Ovary (tissue), 7 donors: ENCODE measurements at regions not wholly inside any gene's neighbourhood (a gene's known extent, or its start where the extent isn't known, plus 50 kb on each side); places are given as distances from the start of the nearest gene placed in this dataset.

ENCODE experiments used
- DNase-seq, 5 donors: peaks; one replicate each; pipeline ENCODE4 v3.0.0-alpha.2; 2019 to 2020
- H3K27ac ChIP-seq, 2 donors: fragments of 200-600 bp; one replicate each; pipeline versions ENCODE4 v1.5.1 to v1.8.0; 2019 to 2022
- H3K27me3 ChIP-seq: fragments of 200-600 bp; one replicate; pipeline ENCODE4 v1.8.0; 2022
- H3K36me3 ChIP-seq: fragments of 200-600 bp; sonication (generic); one replicate; pipeline ENCODE4 v1.5.1; 2019
- H3K4me1 ChIP-seq: one replicate; pipeline ENCODE4 v1.8.1; 2013; ENCODE audit warnings: mild to moderate bottlenecking, moderate library complexity; ENCODE audit not compliant: insufficient read depth
- H3K4me3 ChIP-seq: fragments of 200-600 bp; sonication (generic); one replicate; pipeline ENCODE4 v1.5.1; 2017
- H3K9me3 ChIP-seq, 2 donors: fragments of 200-600 bp in 1 of 2; sonication (generic) in 1 of 2; one replicate each; pipeline versions ENCODE4 v1.5.1 to v1.8.1; 2013 to 2019; ENCODE audit warnings: mild to moderate bottlenecking in 1 of 2, moderate library complexity in 1 of 2
- EP300 ChIP-seq: sonication (generic); formaldehyde crosslinking; IDR thresholded peaks from one replicate; pipeline ENCODE4 v1.6.1; 2017; ENCODE audit warnings: antibody characterized with exemption
- POLR2A ChIP-seq: fragments of 450-650 bp; IDR thresholded peaks from one replicate; pipeline ENCODE4 v1.6.1; 2017; ENCODE audit warnings: antibody characterized with exemption, mild to moderate bottlenecking, moderate library complexity
- WGBS, 3 donors: extraction: QIAGEN DNeasy Blood & Tissue Kit in 1 of 3; methylation state at CpG; one replicate each; pipeline versions ENCODE4 v1.1.5 to v1.1.7; 2013 to 2017; 5-methylcytosine and 5-hydroxymethylcytosine counted together
- intact Hi-C, 4 donors: fragments of 100-400 bp; cut with DNase I; formaldehyde crosslinking; loops; one replicate each; pipeline versions ENCODE4 v1.11.0 to v1.15.1; 2022 to 2023
- TF ChIP-seq, protein P1 (sequence below), 3 donors: fragments of 450-650 bp in 2 of 3; fragments of 200-600 bp in 1 of 3; IDR thresholded peaks; one replicate each; pipeline versions ENCODE4 v1.5.1 to v1.8.0; 2016 to 2022; ENCODE audit warnings: antibody characterized with exemption in 3 of 3, mild to moderate bottlenecking in 1 of 3
- donor health status: DM: no; HTN: no; CAD: no; lungs with moderate emphysema.
- donor health status: DM: no; HTN: no; CAD: no.
- donor health status: Bipolar disorder and iron deficiency.
- donor health status: DM: no; HTN: no; CAD: no.
- donor health status: DM: yes; HTN: yes; CAD: no.

DNA sequence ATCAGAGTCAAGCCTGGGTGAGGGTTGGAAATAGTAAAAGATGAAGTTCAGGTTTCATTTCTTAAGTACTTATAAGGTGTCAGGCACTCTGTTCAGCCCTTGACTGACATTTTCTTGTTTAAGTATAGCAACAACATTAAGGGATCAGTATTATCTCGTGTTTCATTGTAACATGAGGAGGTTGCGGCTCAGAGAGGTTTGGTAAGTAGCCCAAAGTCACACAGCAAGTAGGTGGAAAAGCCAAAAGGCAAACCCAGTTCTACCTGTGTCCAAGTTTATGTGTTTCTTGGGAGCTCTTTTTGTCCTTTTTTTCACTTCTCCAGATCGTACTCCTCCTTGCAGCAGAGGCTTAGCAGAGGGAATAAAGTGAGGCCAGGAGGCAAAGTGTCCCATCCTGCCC, 337.5 kb upstream of the KLF3 start:
- Histone ChIP-seq H3K4me3 (no peak overlapping the region), H3K4me1 (peaks cover 1% of the 10 kb centered on the region), H3K27ac (no peak overlapping the region), H3K27me3 (no peaks in the 10 kb centered on the region), H3K36me3 (no peaks in the 10 kb centered on the region), H3K9me3 (no peaks in the 10 kb centered on the region)
- 93 to 96% (median 94%) methylated on average over 3 of the region's 3 CpGs for WGBS, 3 donors
- TF ChIP-seq, protein P1, sequence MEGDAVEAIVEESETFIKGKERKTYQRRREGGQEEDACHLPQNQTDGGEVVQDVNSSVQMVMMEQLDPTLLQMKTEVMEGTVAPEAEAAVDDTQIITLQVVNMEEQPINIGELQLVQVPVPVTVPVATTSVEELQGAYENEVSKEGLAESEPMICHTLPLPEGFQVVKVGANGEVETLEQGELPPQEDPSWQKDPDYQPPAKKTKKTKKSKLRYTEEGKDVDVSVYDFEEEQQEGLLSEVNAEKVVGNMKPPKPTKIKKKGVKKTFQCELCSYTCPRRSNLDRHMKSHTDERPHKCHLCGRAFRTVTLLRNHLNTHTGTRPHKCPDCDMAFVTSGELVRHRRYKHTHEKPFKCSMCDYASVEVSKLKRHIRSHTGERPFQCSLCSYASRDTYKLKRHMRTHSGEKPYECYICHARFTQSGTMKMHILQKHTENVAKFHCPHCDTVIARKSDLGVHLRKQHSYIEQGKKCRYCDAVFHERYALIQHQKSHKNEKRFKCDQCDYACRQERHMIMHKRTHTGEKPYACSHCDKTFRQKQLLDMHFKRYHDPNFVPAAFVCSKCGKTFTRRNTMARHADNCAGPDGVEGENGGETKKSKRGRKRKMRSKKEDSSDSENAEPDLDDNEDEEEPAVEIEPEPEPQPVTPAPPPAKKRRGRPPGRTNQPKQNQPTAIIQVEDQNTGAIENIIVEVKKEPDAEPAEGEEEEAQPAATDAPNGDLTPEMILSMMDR (IDR thresholded peaks at IDR 0.05) = no peak
- no peak for TF ChIP-seq POLR2A
- TF ChIP-seq EP300 = no peak
- intact Hi-C loops = loop anchor here in 2 of 4 donors (10.0 kb wide), 2 partner anchors 132 to 348 kb away; no protein-coding TSS in a partner anchor
- no peak for DNase-seq

DNA sequence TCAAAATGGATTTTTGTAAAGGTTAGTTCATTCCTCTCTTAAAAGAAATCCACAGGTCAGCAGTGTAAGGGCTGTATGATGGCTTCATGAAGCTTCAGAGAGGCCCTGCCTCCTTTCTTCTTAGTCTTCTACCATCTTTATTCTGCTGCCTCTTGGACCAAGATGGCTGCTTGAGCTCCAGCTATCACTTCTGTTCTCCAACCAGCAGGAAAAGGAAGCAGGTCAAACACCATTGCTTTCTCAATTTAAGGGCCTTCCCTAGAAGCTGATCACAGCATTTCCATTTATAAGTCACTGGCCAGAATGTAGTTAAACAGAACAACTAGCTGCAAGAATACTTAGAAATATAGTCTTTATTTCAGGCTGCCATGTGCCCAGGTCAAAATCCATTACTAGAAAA, 336.8 kb upstream of the KLF3 start:
- Histone ChIP-seq H3K9me3 (no peaks in the 10 kb centered on the region), H3K4me3 (no peak overlapping the region), H3K27me3 (no peaks in the 10 kb centered on the region), H3K4me1 (peaks cover 1% of the 10 kb centered on the region), H3K36me3 (no peaks in the 10 kb centered on the region), H3K27ac (no peak overlapping the region)
- no peak for DNase-seq
- intact Hi-C loops = loop anchor here in 2 of 4 donors (10.0 kb wide), 2 partner anchors 132 to 348 kb away; no protein-coding TSS in a partner anchor
- TF ChIP-seq, protein P1 (IDR thresholded peaks at IDR 0.05) = no peak

DNA sequence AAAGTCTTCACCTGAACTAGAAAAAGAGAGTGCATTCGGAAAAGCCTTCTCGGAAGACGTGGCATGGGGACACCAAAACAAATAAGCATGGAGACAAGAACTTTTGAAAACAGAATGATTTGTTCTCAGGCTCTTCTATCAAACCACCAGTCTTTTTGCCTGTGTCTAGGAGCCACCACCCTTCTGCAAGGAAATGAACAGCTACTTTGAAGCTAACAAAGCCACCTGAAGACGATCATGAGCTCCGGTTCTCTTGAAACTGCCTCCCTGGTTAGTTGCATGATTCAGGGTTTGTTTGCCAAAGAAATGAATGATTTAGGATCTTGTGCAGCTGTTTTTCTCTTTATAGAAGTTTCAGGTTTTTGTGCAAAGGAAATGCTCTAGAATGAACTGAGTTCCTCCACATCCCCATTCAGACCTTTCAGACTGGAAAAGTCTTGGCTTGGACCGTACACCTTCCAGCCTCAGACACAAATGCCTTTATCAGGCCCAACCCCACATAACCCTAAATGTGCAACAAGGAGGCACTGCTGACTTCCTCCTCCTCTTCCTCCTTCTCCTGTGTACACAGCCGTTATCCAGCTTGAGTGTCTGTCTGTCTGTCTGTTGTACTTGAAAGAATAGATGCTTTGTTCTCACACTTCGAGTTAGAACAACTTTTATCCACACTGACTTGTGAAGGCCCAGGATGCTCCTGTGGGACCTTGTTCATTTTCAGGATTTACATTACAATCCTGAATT, 334.8 kb upstream of the KLF3 start:
- H3K4me1 ChIP-seq = peaks cover 4% of the 10 kb centered on the region
- H3K36me3 ChIP-seq = no peaks in the 10 kb centered on the region
- intact Hi-C loops = loop anchor here in 2 of 4 donors (10.0 kb wide), 2 partner anchors 134 to 346 kb away; no protein-coding TSS in a partner anchor
- 63 to 67% (median 64%) methylated on average over 8 of the region's 8 CpGs for WGBS, 3 donors
- no peaks in the 10 kb centered on the region for H3K27me3 ChIP-seq
- no peaks in the 10 kb centered on the region for H3K9me3 ChIP-seq
- TF ChIP-seq EP300 (no peak), POLR2A (no peak)
- TF ChIP-seq, protein P1 (IDR thresholded peaks at IDR 0.05) = no peak
- no peak overlapping the region for H3K4me3 ChIP-seq
- DNase-seq = no peak
- no peak overlapping the region for H3K27ac ChIP-seq

DNA sequence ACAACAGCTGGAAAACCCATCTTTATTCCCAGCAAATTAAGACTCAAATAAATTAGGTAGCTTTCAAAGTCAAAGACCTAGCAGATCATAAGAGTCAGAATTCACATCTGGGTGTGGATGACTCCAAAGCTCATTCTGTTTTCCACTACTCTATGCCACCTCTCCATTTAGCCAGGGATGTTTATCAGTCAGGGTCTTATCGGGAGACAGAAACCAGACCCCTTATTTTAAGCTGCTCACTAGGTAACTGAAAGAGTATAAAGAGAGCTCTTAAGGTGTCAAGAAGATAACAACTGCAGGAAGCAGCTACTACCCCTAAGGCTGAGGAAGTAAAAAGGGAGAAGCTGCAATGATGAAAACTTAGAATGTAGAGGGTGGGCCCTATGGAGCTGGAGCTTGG, 333.7 kb upstream of the KLF3 start:
- Histone ChIP-seq H3K27me3 (no peaks in the 10 kb centered on the region), H3K36me3 (no peaks in the 10 kb centered on the region), H3K27ac (no peak overlapping the region), H3K9me3 (no peaks in the 10 kb centered on the region), H3K4me1 (peaks cover 4% of the 10 kb centered on the region), H3K4me3 (no peak overlapping the region)
- TF ChIP-seq EP300 (no peak), POLR2A (no peak)
- TF ChIP-seq, protein P1 (IDR thresholded peaks at IDR 0.05) = no peak
- intact Hi-C loops = no loop called here
- WGBS, 3 donors = 88 to 93% (median 91%) methylated on average over 1 of the region's 1 CpG
- DNase-seq = no peak
